Adrenal gland (tissue), 5 donors: ENCODE measurements at regions not wholly inside any gene's neighbourhood (a gene's known extent, or its start where the extent isn't known, plus 50 kb on each side); places are given as distances from the start of the nearest gene placed in this dataset.

ENCODE experiments used
- CTCF ChIP-seq, 6 experiments: fragments of 450-650 bp in 4 of 6; fragments of 200-600 bp in 2 of 6; sonication (generic) in 1 of 6; IDR thresholded peaks; 1 replicate in 5 of 6; 2 replicates in 1 of 6; pipeline versions ENCODE4 v1.5.1 to v1.8.0; 2016 to 2021; ENCODE audit warnings: antibody characterized with exemption in 6 of 6, mild to moderate bottlenecking in 2 of 6, moderate library complexity in 1 of 6
- POLR2A ChIP-seq, 2 donors: fragments of 450-650 bp; IDR thresholded peaks; one replicate each; pipeline ENCODE4 v1.6.1; 2017; ENCODE audit warnings: antibody characterized with exemption in 2 of 2, mild to moderate bottlenecking in 2 of 2, moderate library complexity in 1 of 2
- donor health status: DM: no; HTN: no; CAD: no.

DNA sequence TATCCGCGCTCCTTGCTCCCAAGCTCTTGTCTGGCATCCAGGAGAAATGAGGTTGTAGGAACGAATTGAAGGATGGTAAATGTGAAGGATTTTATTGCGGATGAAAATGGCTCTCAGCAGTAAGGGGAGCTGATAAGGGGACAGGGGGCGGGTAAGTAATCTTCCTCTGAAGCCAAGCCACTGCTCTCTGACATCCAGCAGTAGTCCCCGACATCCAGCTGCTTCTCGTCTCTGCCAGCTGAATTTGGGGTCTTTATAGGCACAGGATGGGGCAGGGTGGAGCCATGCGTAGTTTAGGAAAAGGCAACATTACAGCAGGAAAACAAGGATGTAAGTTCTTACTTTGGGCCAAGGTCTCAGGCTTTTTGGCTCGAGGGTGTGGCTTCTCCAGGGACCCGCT, 1370.1 kb upstream of the RAG2 start:
- no peak for TF ChIP-seq CTCF (IDR thresholded peaks at IDR 0.05)
- TF ChIP-seq POLR2A (IDR thresholded peaks at IDR 0.05), result no peak
